SK-N-SH (cell line): ENCODE measurements at regions not wholly inside any gene's neighbourhood (a gene's known extent, or its start where the extent isn't known, plus 50 kb on each side); places are given as distances from the start of the nearest gene placed in this dataset.

Experiments used
- CTCF ChIP-seq: fragments of 200-600 bp; sonication (generic); IDR thresholded peaks from 2 replicates; pipeline ENCODE4 v1.6.1; 2017; ENCODE audit warnings: antibody characterized with exemption, mild to moderate bottlenecking, moderate library complexity
- EZH2phosphoT487 ChIP-seq: fragments of 200-600 bp; sonication (generic); IDR thresholded peaks from 2 replicates; pipeline ENCODE4 v1.6.1; 2017; ENCODE audit warnings: low read depth, mixed run types, mild to moderate bottlenecking, antibody characterized with exemption, moderate library complexity, borderline replicate concordance
- FOXM1 ChIP-seq: IDR thresholded peaks from 2 replicates; pipeline ENCODE4 v1.4.0; 2012; ENCODE audit warnings: low read depth, mild to moderate bottlenecking
- JUND ChIP-seq: IDR thresholded peaks from 2 replicates; pipeline ENCODE4 v1.4.0; 2012
- NRF1 ChIP-seq: IDR thresholded peaks from 2 replicates; pipeline ENCODE4 v1.6.1; 2012; ENCODE audit warnings: low read depth, mild to moderate bottlenecking, low read length
- POLR2AphosphoS5 ChIP-seq: IDR thresholded peaks from 2 replicates; pipeline ENCODE4 v1.6.1; 2012; ENCODE audit warnings: low read depth, low read length
- SMC3 ChIP-seq: IDR thresholded peaks from 2 replicates; pipeline ENCODE4 v1.6.1; 2012; ENCODE audit warnings: low read depth, low read length, improper control_type of control experiment
- TAF1 ChIP-seq: IDR thresholded peaks from 2 replicates; pipeline ENCODE4 v1.6.1; 2012; ENCODE audit warnings: low read depth, mild to moderate bottlenecking, low read length, moderate library complexity, borderline replicate concordance

DNA sequence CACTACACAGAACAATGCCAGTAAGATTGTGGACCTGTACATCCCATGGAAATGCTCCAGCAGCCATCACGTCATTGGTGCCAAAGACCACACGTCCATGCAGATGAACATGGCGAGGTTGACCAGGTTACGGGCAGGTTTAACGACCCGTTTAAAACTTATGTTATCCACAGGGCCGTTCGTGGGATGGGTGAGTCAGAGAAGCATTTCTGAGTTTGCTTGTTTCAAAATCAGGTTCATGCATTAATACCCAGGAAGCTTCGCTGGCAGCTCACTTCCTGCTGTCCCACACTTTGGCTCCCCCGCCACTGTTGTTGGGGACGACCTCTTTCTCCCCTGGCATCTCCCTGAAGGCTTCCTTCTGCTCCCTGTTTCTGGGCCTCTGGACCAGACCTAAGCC lies 194.1 kb downstream of the USP12 start:
- TF ChIP-seq CTCF (no peak), TAF1 (no peak), POLR2AphosphoS5 (no peak), FOXM1 (no peak), EZH2phosphoT487 (no peak), NRF1 (no peak), SMC3 (no peak), JUND (no peak)
